GM18861 (cell line): ENCODE measurements at regions not wholly inside any gene's neighbourhood (a gene's known extent, or its start where the extent isn't known, plus 50 kb on each side); places are given as distances from the start of the nearest gene placed in this dataset.
A peak's percentile ranks its signal among the peaks of the same experiment; 100 is the strongest.

Source experiments
- ATAC-seq: cut with Tn5 transposase; IDR thresholded peaks from one replicate; pipeline ENCODE4 v1.9.1; 2021; ENCODE audit not compliant: unreplicated experiment

DNA sequence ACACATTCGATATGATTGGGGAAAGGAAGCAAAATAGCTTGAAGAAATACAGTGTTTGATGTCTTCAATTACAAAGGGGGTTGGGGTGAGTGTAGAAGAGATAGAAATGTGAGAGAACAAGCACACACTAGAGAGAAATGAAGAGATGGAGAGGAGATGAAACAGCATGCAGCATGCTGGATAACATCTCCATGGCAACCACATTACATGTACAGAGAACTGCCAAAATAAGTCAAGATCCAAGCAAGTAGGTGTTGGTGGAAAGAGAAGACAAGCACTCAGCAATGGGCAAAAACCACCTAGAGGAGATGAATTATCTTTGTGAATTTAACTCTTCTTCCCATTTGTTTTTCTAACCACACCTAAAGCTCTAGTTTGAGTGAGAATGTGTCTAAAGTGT lies 289.8 kb downstream of the GRIN2B start:
- no peak for ATAC-seq

DNA sequence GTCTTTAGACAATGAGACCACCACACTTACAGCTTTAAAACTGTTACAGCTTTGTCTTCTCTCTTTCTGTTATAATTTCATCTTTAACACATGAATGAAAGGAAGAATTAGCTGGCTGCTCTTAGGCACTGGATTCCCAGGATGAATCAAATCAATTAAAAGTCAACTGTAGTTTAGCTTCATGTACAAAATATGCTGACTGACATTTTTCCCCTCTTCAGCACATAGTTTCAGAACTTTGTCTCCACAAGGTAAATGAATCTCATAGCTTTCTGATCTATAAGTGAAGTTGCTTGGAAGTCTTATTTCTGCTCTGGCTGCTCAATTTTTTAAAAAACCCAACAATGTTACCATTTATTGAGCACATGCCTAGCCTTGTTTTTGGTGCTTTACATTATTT lies 293.8 kb downstream of the GRIN2B start:
- no peak for ATAC-seq

DNA sequence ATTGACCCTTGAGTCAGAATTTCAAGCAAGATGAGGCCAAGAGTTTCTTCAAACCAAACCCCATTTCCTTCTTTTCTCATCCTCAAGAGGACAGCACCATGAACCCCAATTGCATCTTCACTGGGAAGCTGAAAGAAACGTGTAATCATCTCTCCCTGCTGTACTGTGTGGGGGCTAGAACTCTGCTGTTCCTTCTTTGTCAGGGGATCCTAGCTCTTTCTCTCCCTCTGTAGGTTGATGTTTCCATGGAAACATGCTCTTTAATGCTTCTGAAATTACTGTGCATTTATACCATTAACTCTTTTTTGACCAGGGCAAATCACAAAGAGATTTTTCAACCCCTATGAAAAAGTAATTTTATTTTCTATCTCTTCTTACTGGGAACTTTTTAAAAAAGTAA lies 295.1 kb downstream of the GRIN2B start:
- ATAC-seq, result no peak

GRCh38 chr12:13680916-13681315 lies 300.5 kb downstream of the GRIN2B start:
- ATAC-seq, result no peak

DNA sequence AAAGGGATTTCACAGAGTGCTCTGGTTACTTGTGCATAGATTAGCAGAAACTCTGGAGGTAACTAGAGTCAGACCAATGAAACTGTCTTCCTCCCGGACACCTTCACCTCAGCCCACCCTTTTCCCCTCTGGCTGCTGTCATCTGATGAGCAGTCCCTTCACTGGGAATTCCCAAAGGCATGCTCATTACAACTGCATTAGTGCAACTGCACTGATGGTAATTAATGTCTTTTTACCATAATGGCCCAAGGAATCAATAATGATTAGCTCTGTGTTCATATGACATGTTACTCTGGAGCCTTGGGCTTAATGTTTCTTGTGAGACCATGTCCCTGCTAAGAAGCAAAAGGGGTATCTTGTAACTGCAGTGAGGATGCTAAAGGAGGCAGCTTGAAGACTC lies 304.5 kb downstream of the GRIN2B start:
- ATAC-seq, result no peak

- ATAC-seq, result no peak
Measured at GRCh38 chr12:13670285-13670866, 311.0 kb downstream of the GRIN2B start.

GRCh38 chr12:13668880-13669279 lies 312.5 kb downstream of the GRIN2B start:
- ATAC-seq, result no peak

GRCh38 chr12:13666806-13667205 lies 314.6 kb downstream of the GRIN2B start:
- ATAC-seq, result no peak

- ATAC-seq, result peak; percentile 48
Measured at GRCh38 chr12:13661005-13661887, 320.2 kb downstream of the GRIN2B start.

DNA sequence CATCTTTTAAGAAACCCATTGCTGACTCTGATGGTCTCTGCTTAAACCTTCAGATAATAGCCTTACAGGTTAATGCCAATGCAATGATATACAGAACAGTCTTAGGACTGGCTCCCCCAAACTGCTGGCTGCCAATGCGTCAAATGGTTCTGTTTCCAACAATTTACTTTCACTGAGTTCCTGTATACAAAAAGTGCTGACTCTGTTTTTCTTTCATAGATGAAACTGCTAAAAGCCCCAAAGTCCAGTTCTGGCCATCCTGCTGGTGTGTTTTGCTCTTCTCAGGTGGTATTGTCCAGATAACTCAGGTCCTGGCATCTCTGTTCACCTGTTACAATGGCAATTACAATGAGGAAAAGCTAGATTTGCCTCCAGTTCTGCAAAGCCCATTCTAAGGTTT lies 326.9 kb downstream of the GRIN2B start:
- no peak for ATAC-seq

DNA sequence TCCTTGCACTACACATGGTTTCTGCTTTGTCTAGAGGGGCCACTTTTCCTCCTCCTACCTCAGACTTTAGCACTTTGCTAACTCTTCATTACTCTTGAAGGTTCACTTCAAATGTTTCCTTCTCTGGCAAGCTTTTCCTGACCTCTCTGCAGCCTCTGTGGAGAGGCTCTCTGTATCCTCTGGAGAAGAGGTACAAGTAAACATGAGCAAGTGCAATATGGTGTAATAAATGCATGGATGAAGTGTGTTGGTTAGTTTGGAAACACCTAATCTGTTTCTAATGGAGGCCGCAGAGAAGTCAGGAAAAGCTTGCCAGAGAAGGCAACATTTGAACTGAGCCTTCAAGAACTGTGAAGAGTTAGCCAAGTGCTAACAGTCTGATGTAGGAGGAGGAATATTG lies 329.3 kb downstream of the GRIN2B start:
- ATAC-seq, result no peak

- ATAC-seq, result no peak
Measured at GRCh38 chr12:13635709-13636108, 345.7 kb downstream of the GRIN2B start.

GRCh38 chr12:13631873-13632272 lies 349.5 kb downstream of the GRIN2B start:
- ATAC-seq, result no peak

DNA sequence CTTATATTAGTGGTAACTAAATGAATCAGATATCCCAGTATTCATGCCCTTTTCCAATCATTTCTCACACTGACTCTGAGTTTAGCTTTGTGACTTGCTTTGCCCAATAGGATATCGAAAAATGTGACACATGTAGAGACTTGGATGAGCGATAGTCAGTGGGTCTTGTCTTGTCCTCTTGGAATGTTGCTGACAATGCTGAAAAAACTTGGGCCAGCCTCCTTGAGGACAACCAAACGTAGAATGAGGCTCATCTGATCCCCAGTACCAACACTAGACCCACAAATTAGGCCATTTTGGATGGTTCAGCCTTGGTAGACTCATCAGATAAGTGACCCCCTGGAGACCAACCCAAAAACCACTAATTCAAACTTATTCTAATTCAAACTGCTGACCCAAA lies 351.0 kb downstream of the GRIN2B start:
- ATAC-seq, result no peak

DNA sequence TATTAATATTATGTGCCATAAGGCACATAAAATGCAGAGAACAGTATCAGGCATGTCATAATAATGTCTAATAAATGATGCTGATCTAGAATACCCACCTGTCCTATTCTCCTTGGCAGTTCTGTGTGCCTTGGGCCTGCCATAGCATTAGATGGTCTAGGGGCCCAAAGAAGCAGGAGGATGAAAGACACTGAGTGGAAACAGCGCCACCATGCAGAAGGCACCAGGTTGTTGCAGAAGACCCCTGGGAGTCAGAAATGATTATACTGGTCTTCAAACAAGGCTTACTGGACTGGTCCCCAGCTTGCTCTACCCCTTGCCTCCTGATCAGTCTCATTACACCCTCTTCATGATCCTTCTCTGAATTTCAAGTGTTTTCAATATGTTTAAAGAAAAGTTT lies 353.3 kb downstream of the GRIN2B start:
- ATAC-seq, result no peak

- no peak for ATAC-seq
Measured at GRCh38 chr12:13627536-13627935, 353.9 kb downstream of the GRIN2B start.

DNA sequence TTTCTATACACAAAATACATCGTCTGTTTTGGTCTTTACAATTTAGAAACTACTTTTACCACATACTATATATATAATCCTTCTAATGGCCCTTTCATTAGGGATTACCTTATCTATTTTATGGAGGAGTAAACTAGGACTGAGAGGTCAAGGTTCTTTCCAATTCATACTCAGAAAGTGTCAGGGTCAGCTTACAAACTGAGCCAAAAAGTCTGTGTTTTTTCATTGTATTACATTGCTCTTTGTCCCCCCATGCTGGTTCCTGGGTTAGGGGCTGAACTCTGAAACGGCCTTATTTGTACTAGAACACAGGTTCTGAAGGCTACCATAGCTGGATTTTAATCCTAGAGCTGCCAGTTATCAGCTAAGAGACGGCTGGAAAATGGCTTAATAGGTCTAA lies 368.1 kb downstream of the GRIN2B start:
- no peak for ATAC-seq

- ATAC-seq, result no peak
Measured at GRCh38 chr12:13609894-13610679, 371.3 kb downstream of the GRIN2B start.

GRCh38 chr12:13606290-13606689 lies 375.1 kb downstream of the GRIN2B start:
- no peak for ATAC-seq

DNA sequence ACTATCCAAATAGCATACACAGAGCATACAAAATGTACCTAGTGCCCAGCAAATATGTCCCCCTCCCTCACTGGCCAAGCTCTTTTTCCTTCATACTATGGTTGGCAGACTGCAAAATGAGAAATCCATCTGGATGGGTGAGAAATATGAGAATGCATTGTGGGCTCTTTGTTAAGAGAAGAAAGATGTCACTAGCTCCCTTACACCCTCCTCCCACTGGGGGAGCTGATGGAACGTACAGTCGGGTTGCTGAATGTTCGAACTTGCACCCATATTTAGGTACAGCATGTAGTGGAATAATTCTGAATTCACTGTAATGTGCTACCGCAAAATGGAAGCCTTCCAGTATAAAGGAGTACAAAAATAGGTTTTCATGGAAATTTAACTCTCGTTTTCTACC lies 377.4 kb downstream of the GRIN2B start:
- no peak for ATAC-seq

DNA sequence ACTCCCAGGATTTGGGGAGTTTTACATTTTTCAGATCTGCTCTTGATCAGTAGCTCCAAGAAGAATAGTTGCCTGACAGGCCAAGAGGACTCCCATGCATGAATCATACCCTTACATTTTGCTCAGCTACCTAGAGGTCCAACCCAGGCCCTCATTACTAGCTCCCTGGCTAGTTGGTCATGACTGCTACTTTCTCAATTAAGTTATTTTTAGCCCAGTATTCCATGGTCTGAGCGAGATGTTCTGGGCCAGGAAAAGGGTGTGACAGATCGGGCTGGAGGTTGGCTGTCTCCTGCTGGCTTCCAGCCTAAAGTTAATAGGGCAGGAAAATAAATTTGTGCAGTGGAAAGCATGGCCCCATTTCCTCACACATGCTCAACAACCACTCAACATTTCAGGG lies 379.2 kb downstream of the GRIN2B start:
- no peak for ATAC-seq

DNA sequence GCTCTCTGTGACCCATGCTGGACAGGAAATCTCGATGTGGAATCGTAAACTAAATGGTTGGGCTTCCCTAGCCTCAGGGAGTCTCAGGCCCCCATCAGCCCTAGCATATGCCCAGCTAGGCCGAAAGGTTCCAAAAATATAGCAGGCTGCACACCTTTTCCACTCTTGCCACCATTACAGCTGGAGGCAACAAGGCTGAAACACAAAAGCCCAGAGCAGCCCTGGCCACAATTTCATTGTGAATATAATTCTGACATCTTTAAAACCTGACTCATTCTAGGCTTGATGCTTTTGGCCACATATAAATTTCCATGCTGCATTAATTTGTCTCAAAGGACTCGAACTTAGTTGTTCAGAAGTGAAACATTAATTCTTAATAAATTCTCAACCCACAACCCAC lies 382.2 kb downstream of the GRIN2B start:
- ATAC-seq, result no peak
